ENCODE measurements at regions not wholly inside any gene's neighbourhood (a gene's known extent, or its start where the extent isn't known, plus 50 kb on each side); places are given as distances from the start of the nearest gene placed in this dataset.

- Histone ChIP-seq H2BK5ac (ENCODE audit: low read depth, low read length) (no peak overlapping the region), H2BK20ac (ENCODE audit: low read length) (no peak overlapping the region), H3K27me3 (replicated peaks in 1 of 4; ENCODE audit: control insufficient read depth in 3 of 4, extremely low read depth in 1 of 4, insufficient read depth in 3 of 4, low read length in 3 of 4) (no peaks in the 10 kb centered on the region), H3K9me3 (ENCODE audit: insufficient read depth in 2 of 2, low read depth in 1 of 2, low read length in 1 of 2) (no peaks in the 10 kb centered on the region), H3K18ac (ENCODE audit: extremely low read depth, low read length) (no peak overlapping the region), H3K14ac (ENCODE audit: insufficient read length) (no peak overlapping the region), H2AFZ (ENCODE audit: low read length) (no peak overlapping the region), H4K91ac (replicated peaks; ENCODE audit: insufficient read length, low read length) (no peak overlapping the region), H3K4me1 (replicated peaks in 1 of 4; ENCODE audit: control insufficient read depth in 3 of 4, insufficient read depth in 4 of 4, low read length in 3 of 4) (no peaks in the 10 kb centered on the region; a peak in 1 of 7 replicates), H3K27ac (ENCODE audit: low read depth, low read length) (no peak overlapping the region), H2BK12ac (ENCODE audit: low read depth, low read length) (no peak overlapping the region), H2BK15ac (ENCODE audit: low read length) (no peak overlapping the region), H3K4me2 (ENCODE audit: insufficient read depth in 1 of 2, low read depth in 2 of 2, low read length in 2 of 2) (no peak overlapping the region), H3K23me2 (ENCODE audit: low read depth, low read length) (no peaks in the 10 kb centered on the region), H4K20me1 (replicated peaks in 1 of 2; ENCODE audit: control insufficient read depth in 1 of 2, insufficient read depth in 2 of 2, low read length in 2 of 2) (no peaks in the 10 kb centered on the region), H3K79me2 (ENCODE audit: control insufficient read depth in 1 of 2, insufficient read depth in 2 of 2, low read length in 2 of 2) (no peaks in the 10 kb centered on the region), H4K5ac (ENCODE audit: insufficient read length, low read depth, low read length) (no peak overlapping the region), H3K79me1 (ENCODE audit: low read depth, low read length) (no peaks in the 10 kb centered on the region), H3K36me3 (ENCODE audit: control insufficient read depth in 2 of 4, insufficient read depth in 4 of 4, low read length in 3 of 4) (no peaks in the 10 kb centered on the region), H3K4ac (replicated peaks; ENCODE audit: insufficient read length, low read depth, low read length) (no peak overlapping the region), H2AK5ac (ENCODE audit: low read depth, low read length) (no peak overlapping the region), H3K4me3 (ENCODE audit: extremely low read depth in 1 of 4, insufficient read depth in 2 of 4, low read depth in 3 of 4, low read length in 4 of 4) (no peak overlapping the region), H3K56ac (replicated peaks; ENCODE audit: insufficient read length, low read depth, low read length) (no peak overlapping the region), H2BK120ac (replicated peaks; ENCODE audit: low read depth, low read length) (no peak overlapping the region), H3K23ac (ENCODE audit: insufficient read length) (no peak overlapping the region), H4K8ac (ENCODE audit: extremely low read depth, insufficient read depth, low read length) (no peak overlapping the region), H3K9ac (replicated peaks in 1 of 4; ENCODE audit: extremely low read depth in 1 of 4, low read depth in 3 of 4, low read length in 3 of 4) (no peak overlapping the region)
- ChIA-PET POLR2A (ENCODE audit: partially characterized antibody) (interaction anchor here (1.5 kb wide), 1 partner anchor 203 kb away, joined by 3 read pairs; no protein-coding TSS in a partner anchor), CTCF (ENCODE audit: partially characterized antibody) (interaction anchor here (0.6 to 1.8 kb wide), 24 partner anchors 17 to 906 kb away, joined by 3 to 9 read pairs (median 3); no protein-coding TSS in a partner anchor)
- 26% methylated on average over 9 of the region's 9 CpGs; no CpG with 5 or more reads in 1 of the 2 experiments for WGBS, 2 experiments (ENCODE audit: extremely low coverage in 1 of 2, insufficient coverage in 1 of 2, insufficient read length in 1 of 2, insufficient replicate concordance in 2 of 2, low coverage in 1 of 2, low lambda C conversion rate in 2 of 2, missing lambda C conversion rate in 1 of 2)
- FAIRE-seq: peak; percentile 86
- TF ChIP-seq HDAC2 (IDR thresholded peaks at IDR 0.05; ENCODE audit: borderline replicate concordance in 1 of 2, low read depth in 2 of 2, low read length in 2 of 2) (0 out of 4 replicates have a peak, but pooled peaks of 1 of the 2 experiments have one; percentile 38), CTCF (IDR thresholded peaks at IDR 0.05; ENCODE audit: control extremely low read depth in 1 of 3, insufficient read depth in 1 of 3, low read depth in 1 of 3, low read length in 3 of 3) (peak in 2 of 3 experiments; percentile 73 to 84; a peak in 3 of 4 replicates), RAD21 (IDR thresholded peaks at IDR 0.05 in 1 of 2, conservative IDR thresholded peaks at IDR 0.05 in 1 of 2; ENCODE audit: low read depth in 2 of 2, low read length in 2 of 2) (peak; percentile 93 to 95), POLR2A (IDR thresholded peaks at IDR 0.05; ENCODE audit: control extremely low read depth in 1 of 2, low read depth in 2 of 2, low read length in 2 of 2) (no peak), YY1 (IDR thresholded peaks at IDR 0.05; ENCODE audit: low read depth, low read length) (peak; percentile 12; the same call in 1 of the 2 replicates), CBX8 (IDR thresholded peaks at IDR 0.05; ENCODE audit: borderline replicate concordance, low read depth, low read length) (no peak)
- DNase-seq (ENCODE audit: low read depth in 1 of 2, low spot score in 2 of 2): peak in 1 of 2 experiments; percentile 54
These were observed 277.9 kb downstream of the ZNF536 start for GRCh38 chr19:30649934-30650614.
